ENCODE measurements at regions not wholly inside any gene's neighbourhood (a gene's known extent, or its start where the extent isn't known, plus 50 kb on each side); places are given as distances from the start of the nearest gene placed in this dataset.

DNA sequence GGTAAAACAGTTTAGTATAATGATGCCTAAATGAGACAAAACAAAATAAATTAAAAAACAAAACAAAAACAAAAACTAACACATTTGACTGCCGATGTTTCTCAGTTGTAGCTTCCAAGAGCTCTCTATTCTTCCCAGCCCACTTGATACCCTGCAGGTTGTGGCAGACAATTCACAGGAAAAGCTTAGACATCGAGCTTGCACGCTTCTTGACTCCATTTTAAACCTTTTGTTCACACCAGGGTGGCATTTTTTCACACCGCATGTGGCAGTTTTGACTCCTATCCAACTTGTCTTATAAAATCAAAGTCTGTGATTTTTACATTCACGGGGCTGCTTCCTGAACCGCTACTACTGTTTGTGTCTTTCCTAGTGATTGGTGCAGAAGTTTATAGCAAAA, 575.9 kb downstream of the USP25 start:
- no peak for DNase-seq (ENCODE audit: low spot score)

DNA sequence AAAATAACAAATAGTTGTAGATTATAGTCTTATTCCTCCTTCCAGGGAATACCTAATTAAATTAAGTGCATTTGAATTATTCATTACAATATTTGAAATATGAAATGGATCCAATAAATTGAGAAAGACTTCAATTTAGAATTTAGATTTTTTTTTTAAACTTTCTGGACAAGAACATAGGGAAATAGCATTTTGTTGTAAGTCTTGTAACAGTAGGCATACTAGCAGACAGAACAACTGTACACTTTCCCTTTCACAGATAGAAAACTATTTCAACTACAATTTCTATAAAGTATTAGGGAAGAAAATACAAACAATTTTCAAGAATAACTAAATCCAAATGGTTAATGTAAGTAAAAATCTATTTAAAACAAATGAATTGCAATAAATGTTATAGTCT, 577.5 kb downstream of the USP25 start:
- DNase-seq (ENCODE audit: low spot score): no peak

DNA sequence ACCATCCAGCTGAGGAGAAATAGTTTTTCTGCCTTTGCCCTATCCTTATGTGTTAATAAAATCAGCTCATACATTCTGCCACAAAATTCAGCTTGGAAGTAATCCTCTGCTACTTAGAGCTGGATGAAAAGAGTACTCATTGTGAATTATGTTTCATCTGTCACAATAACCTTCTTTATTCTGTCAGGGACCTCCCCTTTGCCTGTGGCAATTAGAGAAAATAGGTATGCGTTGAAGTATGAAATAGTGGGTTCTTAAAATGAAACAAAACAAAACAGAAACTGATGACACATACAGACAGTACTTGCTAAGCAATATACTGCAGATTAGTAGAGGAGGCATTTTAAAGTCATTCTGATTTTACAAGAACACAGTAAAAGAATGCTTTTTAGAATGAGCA, 578.5 kb downstream of the USP25 start:
- DNase-seq (ENCODE audit: low spot score): no peak

DNA sequence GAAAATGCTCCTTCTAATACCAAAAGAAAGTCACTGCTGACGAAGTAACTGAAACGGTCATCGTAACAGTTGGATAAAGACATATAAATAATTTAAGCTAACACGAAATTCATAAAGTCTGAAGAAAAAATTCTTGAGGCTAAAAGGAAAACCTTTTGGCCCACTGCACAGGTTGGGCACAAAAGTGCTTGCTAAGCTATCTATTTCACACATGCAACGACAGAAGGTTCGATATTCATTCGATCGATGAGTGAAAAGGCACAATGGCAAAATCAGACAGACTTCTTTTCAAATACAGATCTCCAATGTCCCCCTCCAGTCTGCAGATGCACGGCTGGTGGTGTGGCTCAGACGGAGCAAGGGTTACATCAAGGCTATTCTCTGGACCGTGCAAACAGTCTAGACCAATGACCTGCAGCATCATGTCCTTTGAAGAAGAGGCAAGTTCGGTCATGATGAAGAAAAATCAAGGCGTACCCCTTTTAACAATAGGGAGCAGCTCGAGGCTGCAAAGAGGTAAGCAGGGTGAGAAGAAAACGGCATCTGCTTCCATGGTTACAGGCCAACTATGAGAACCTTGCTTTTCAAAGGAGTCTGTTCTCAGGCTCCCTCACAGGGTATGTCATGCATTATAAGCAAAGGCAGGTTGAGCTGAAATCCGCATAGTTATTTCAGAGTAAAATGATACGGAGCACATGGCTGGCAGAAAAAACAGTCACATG, 579.6 kb downstream of the USP25 start:
- no peak for DNase-seq (ENCODE audit: low spot score)

DNA sequence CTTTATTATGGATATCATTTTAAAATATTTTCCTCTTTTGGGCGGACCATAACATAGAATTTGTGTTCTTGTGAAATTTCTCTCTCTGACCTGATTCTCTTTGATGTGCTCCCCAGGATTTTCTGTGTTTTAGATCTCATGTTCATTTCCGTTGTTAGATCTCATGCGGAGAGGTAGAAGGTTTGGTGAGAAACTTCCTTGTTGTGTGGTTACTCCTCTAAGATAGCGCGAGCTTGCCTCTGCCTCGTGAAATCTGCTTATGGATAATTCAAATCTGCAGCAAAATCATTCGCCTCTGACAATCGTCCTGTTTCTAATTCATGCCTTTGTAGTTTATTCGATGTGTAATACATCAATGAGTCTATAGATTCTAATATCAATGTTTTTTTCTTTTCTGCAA, 580.4 kb downstream of the USP25 start:
- DNase-seq (ENCODE audit: low spot score): no peak

DNA sequence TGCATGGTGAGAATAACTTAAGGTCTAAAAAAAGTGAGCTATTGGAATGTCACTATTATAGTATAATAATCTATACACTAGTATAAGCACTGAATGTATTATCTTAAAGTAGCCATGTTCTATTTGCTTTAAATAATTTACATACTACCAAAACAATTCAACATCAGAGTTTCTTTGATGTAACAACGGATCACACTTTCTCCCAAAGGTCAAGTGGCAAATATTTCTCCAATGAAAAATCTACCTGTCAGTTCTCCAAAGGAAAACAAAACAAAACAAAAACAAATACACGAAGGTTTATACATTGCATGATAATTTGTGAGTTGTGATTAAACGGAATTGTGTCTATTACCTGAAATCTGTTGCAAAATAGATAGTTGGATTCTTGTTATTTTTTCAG, 581.4 kb downstream of the USP25 start:
- DNase-seq (ENCODE audit: low spot score): no peak

DNA sequence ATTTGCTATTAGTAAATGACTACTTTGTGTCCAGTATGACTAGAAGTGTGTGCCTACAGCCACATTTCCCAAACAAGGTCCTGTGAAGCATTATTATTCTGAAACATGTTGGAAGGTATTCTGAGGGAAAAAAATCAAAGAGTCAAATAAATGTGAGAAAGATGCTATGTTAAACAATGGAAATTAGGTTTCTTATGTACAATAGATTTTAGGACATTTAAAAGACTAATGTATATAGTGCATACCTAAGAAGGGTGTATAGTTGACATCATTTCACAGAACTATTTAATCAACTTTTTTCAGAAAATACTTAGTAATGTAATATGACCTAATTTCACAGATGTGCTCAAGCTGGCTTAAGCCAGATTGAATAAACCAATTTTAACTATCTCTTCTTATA, 582.5 kb downstream of the USP25 start:
- no peak for DNase-seq (ENCODE audit: low spot score)

DNA sequence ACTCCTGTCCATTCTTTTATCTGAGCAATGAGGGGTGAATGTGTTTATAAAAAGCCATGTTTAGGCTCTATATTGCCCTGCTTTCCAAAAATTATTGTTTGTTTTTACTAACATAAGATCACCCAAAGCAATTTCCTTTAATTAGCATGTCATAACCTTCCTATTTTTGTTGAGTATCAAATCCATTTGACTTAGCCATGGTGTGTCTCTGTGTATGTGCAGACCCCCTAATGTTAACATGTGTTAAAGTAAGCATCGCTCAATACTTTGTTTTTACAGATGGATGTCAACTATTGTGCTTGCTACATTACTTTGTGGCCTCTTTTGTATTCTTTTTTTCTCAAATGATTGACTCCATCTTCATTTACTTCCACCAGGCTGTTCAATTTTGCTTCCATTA, 585.4 kb downstream of the USP25 start:
- DNase-seq (ENCODE audit: low spot score): no peak

DNA sequence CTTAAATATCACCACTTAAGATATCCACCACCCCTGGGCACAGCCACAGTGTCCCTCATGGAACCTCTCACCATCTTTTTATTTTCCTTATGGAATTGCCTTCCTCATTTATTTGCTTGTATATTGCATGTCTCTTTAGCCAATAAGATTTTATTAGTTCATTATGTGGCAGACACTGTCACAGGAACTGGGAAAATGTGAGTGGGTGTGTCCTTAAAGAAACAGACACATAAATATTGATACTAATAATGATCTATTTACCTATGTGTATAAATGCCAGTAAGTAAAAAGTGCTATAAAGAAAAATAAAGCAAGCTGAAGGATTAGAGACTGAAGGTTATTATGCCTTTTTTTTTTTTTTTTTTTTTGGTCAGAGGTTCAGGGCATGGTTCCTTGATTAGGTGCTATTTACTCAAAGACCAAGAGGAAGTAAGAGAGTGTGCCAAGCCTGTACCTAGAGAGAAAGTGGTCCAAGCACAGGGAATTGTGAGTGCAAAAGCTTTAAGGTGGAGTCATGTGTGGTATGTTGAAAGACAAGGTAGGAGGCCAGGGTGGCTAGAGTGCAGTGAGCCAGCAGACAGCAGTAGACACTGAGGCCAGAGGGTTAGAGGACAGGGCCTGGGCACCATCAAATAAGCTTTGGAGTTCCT, 589.0 kb downstream of the USP25 start:
- DNase-seq (ENCODE audit: low spot score): no peak

DNA sequence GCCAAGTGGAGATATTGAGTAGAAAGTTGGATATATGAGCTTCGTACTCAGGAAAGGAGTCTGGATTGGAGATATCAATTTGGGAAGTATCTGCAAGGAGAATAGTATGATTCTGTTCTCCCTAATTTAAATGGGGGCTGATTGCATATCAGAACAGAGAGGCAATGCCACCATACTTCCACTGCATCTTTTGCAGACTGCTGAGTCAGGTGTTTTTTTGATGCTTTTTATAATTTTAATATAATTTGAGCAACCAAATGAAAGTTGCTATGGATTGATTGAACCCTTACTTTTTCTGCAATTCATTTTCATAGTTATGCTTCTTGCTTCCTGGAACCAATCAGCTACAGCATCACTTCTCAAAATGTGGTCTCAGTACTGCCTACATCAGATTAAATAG, 590.3 kb downstream of the USP25 start:
- no peak for DNase-seq (ENCODE audit: low spot score)

DNA sequence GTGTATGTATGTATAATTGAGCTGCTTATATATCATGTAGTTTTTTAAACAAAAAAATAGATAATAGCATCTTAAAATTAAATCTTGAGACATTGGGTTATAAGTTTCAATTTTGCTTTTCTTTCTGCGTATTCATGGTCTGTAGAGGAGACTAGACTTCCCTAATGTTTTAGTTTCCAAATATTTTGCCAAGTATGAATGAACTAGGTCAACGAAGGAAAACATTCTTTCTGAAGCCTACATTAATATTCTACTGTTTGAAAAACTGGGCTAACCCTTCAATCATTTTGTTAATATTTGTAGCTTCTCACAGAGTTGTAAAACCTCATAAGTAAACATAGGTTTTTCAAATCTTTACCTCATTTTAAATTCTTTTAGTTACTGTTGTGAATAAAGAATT, 592.7 kb downstream of the USP25 start:
- no peak for DNase-seq (ENCODE audit: low spot score)

DNA sequence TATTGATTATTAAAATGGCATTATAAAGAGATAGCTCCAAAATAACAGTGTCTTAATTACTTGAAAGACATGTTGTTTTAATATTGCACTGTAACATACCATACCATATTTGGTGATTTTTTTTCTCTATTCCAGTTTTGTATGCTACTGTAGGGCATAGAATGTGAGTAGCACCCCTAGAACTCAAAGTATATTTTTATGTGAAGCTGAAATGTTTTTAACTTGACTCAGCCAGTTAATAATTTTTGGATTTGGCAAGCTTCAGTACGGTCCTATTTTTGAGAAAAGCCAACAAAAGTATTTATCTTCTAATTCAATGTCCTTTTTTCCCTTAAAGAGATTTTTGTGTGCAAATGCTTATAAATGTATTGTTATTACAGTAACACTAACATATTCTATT, 593.8 kb downstream of the USP25 start:
- DNase-seq (ENCODE audit: low spot score): no peak

DNA sequence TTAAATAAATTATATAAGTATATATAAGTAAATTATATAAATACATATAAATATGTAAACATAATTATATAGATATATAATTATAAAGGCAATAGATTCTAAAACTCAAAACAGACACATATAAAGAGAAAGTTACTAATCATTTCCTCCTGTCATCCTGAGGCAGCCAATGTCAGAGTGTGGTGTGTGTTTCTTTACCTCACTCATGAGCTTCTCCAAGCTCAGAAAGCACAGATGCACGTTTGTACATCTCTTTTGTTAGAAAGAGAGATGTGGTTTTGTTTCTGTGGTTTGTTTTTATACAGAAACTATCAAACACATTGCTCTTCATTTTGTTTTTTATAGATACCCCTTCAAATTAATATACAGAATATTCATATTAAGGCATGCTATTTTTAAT, 594.8 kb downstream of the USP25 start:
- no peak for DNase-seq (ENCODE audit: low spot score)

DNA sequence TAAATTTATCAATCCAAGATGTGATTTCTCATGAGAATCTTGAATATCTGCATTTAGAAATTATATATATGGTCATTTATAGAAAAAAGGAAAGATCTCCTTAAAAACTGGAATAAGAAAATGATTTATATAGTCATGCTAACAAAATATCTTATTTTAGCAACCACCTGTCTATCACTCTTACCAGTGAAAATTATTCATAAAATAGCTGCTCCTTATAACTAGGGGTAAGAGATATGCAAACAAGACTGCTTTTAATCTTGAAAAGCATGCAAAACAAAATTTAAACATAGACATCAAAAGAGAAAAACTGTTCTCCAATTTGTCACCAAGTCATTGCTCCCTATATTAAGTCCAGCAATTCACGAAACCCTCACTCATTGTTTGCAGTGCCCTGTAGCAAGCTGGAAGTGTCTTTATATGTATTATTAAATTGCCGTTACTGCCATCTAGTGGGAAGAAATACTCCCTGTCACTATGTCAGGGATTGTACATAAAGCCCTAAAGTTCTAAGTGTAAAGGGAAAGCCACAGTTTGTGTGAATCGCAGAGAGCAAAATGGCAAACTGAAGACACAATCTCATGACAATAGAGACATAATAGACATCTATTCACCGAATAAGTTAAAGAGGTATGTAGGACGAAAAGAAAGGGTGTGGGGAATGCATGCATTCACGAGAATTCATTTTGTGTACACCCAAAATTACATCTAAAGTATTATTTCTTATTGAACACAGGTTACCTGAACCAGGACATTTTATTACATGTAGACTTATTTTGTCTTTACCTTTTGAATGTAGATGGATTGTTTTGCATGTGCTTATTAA, 600.5 kb downstream of the USP25 start:
- no peak for DNase-seq (ENCODE audit: low spot score)

DNA sequence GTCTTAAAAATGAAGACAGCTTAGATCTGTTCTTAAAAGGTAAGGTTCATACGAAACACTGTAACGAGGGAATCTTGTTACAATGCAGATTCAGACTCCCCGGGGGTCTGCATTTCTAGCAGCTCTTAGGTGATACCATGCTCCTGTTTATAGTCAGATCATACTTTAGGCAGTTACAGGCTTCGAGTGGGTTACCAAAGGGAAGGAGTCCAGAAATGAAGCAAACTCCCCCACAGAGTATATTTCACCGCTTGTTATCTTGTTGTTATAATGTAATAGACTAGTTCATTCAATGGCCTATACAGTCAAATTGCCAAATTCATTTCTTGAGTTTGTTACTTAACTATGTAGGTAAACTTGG, 601.1 kb downstream of the USP25 start:
- DNase-seq (ENCODE audit: low spot score): no peak

DNA sequence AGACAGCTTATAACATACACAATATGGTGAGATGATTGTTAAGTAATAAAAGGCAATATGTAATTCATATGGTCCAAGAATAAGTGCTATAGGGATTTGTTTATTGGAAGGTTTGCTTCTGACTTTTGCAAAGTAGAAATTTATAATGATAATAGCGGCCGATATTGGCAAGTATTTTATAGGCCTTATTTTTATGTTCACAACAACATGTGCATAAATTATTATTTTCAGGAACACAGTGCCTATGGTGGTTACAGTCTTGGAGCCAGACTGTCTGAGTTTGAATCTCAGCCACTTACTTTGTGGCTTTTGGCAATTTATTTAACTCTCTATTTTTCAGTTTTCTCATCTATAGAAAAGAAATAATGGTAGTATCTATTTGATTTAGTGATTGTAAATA, 607.5 kb downstream of the USP25 start:
- no peak for DNase-seq (ENCODE audit: low spot score)

DNA sequence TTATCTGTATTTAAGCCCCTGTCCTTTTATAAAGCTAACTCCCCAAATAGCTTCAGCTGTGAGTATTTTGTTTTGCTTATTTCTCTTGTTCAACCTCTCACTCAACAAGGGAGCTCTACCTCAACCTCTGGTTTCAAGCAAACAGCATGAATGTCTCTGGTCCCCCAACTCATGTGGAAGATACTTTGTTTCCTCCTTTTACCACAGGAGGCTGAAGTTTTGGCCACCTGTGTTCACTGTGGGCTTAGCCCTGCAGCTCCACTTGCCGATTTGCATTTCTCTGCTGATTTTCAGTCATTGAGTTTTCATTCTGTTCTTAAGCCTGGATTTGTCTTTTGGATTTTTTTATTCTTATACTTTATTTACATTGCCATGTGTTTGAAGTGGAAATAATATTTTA, 613.1 kb downstream of the USP25 start:
- no peak for DNase-seq (ENCODE audit: low spot score)

DNA sequence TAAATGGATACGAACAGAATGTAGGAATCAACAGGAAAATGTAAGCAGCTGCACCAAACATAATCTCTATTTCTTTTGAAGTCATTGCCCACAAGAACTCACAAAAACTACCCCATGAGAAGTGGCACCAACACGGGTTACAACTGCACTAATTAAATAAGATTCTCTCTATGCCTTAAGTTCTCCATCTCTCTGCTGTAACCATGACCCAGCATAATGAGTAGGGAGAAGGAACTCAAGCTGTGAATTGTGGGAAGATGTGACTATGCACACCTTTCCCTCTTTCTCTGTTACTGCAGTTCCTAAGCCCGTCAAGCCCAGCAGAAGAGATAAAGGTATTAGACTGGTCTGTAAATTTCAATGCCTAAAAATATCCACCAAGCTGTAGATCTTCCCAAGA, 614.0 kb downstream of the USP25 start:
- DNase-seq (ENCODE audit: low spot score): no peak

DNA sequence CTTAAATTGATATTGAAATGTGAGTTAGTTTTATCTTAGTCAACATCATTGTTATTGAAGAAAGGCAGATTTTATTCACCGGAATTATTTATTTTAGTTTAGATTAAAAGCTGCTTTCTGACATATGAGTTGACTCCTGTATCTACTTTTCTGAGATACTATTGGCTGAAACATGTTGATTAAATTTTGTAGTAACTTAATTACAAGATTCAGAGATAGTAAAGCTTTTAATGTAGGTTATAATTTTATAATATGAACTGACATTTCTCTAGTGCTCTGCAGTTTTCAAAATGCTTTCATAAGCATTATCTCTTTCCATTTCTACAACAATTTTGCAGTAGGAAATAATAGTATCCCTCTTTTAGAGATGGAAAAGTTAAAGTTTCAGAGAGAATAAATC, 616.0 kb downstream of the USP25 start:
- DNase-seq (ENCODE audit: low spot score): no peak

DNA sequence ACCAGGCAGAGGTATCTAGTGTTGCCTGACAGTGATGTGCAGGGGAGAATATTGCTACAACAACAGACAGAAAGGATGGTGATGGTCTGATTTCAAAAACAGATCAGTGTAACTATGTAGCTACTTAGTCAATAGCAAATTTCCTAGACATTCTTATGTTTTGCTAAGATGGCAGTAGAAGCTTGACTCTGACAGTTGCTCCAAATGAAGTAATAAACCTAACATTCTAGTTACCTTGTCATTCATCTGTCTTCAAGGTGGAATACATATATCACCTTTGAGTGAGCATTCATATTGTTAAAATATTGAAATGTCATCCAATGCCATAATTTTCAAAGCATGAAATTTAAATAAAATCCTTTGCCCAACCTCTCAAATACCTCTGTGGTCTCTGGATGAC, 617.4 kb downstream of the USP25 start:
- no peak for DNase-seq (ENCODE audit: low spot score)

DNA sequence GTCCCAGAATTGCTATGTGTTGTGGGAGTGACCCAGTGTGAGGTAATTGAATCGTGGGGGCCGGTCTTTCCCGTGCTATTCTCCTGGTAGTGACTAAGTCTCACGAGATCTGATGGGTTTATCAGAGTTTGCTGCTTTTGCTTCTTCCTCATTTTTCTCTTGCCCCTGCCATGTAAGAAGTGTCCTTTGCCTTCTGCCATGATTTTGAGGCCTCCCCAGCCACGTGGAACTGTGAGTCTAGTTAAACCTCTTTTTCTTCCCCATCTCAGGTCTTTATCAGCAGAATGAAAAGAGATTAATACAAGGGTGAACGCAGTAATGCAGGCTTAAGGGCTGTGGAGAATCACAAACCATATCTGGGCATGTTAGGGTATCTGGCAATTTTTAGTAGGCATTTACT, 624.0 kb downstream of the USP25 start:
- DNase-seq (ENCODE audit: low spot score): no peak

DNA sequence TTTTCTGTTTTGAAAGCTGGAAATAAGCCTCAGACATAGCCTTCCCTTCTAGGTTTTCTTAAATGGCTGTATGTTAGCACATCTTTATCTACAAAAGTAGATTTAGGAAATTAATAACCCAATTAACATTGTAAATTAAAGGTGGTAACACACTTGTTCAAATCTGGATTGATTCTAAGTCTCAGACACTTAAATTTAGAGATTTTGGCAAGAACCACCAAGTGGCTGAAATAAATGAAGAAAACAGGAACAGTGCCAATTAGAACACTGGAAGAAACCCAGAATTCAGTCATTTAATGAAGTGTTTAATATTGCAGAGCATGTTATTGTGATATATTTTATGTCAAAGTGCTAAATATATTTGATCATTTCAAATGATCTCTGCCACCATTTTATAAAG, 628.2 kb downstream of the USP25 start:
- no peak for DNase-seq (ENCODE audit: low spot score)

DNA sequence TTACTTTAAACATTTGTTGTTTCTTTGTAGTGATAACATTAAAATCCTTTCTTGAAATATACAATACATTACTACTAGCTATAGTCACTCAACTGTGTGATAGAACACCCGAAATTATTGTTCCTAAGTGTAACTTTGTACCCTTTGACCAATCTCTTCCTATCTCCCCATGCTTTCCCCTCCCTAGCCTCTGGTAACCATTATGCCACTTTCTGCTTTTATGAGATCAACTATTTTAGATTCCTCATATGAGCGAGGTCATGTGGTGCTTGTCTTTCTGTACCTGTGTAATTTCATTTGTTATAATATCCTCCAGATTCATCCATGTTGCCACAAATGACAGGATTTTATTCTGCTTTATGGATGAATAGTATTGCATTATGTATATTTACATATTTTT, 629.0 kb downstream of the USP25 start:
- no peak for DNase-seq (ENCODE audit: low spot score)

DNA sequence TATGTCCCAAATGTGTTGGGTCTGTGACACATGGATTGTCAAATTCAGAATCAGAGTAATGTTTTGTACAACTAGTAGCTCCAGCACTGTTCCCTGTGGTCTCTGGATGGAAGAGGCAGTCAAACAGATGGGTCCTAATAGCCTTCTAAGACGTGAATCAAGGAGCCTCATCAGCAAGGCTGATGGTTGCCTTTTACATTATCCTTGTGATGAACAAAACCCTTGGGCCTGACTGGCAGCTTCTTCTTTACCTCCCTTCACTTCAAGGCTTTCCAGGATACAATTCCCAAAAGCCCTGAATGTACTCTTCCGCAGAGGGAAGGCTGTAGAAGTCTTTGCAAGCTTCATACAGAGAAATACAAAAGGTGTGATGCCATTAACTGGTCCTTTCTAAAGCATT, 633.3 kb downstream of the USP25 start:
- no peak for DNase-seq (ENCODE audit: low spot score)
